Right renal pelvis (tissue), 4 donors: ENCODE measurements at regions not wholly inside any gene's neighbourhood (a gene's known extent, or its start where the extent isn't known, plus 50 kb on each side); places are given as distances from the start of the nearest gene placed in this dataset.
A peak's percentile ranks its signal among the peaks of the same experiment; 100 is the strongest.

Experiments used
- DNase-seq, 4 donors: peaks; one replicate each; pipeline ENCODE4 v3.0.0-alpha.2; 2013; ENCODE audit warnings: low read depth in 4 of 4, low spot score in 3 of 4, missing footprints in 1 of 4

- peak in 3 of 4 donors; percentile 31 to 58 (median 56) for DNase-seq
These were observed 672.9 kb downstream of the NR2F1-AS1 start for GRCh38 chr5:92907938-92908606.

- DNase-seq = no peak
These were observed 674.1 kb downstream of the NR2F1-AS1 start for GRCh38 chr5:92906798-92907376.

DNA sequence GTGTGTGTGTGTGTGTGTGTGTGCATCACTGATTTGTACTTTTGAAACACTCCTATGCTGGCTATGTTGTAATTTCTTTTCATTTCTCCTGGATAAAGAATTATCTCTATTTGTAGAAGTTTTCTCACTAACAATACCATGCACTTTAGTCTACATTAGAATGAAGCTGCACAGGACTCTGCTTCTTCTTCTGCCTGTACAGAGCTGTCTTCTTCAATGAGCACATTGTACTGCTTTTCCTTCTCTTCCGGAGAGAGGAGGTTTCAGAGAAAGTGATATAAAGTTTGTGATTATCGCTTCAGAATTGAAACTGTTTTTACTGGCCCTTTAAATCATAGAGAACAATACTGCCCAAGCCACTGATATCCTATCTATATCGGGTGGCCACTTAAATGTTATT, 677.0 kb downstream of the NR2F1-AS1 start:
- no peak for DNase-seq

GRCh38 chr5:92899611-92900010, 681.4 kb downstream of the NR2F1-AS1 start:
- no peak for DNase-seq

DNA sequence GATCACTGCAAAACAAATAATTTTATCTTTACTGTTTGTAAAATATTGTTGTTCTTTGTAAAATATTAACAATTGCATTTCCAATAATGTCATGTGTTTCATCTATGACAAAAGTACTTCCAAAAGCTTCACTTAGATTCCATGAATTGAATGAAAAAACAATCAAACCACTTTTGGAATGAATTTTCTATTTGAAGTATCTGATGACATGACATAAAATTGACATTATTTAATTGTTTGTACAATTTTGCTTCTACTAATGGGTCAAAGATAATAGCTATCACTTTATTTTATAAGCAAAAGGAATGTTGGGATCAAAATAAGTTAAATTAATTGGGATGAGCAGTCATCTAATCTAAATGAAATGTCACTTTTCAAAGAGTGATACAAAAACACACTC, 684.3 kb downstream of the NR2F1-AS1 start:
- no peak for DNase-seq

DNA sequence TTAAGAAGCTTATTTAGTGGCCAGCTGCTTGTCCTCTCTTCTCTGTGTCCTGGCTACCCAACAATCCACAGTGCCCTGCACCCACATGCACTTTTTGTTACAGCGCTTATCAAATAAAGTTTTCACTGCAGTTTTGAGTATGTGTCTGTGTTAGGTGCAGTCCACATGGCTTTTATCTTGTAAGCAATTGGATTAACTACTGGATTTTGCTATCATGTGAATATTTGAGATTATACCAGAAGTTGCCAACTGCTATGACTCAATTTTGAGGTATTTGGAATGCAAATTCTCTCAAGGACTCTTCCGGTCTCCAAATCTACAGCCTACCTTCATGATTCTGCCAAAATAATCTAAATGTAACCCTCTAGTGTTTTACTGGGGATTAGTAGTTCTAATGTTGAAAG, 690.2 kb downstream of the NR2F1-AS1 start:
- no peak for DNase-seq

- DNase-seq = no peak
These were observed 691.9 kb downstream of the NR2F1-AS1 start for GRCh38 chr5:92889140-92889539.

- DNase-seq = no peak
These were observed 693.8 kb downstream of the NR2F1-AS1 start for GRCh38 chr5:92887254-92887653.

GRCh38 chr5:92886751-92887150, 694.3 kb downstream of the NR2F1-AS1 start:
- DNase-seq = no peak

- DNase-seq = no peak
These were observed 695.1 kb downstream of the NR2F1-AS1 start for GRCh38 chr5:92885950-92886349.

GRCh38 chr5:92884469-92884868, 696.5 kb downstream of the NR2F1-AS1 start:
- DNase-seq = no peak

DNA sequence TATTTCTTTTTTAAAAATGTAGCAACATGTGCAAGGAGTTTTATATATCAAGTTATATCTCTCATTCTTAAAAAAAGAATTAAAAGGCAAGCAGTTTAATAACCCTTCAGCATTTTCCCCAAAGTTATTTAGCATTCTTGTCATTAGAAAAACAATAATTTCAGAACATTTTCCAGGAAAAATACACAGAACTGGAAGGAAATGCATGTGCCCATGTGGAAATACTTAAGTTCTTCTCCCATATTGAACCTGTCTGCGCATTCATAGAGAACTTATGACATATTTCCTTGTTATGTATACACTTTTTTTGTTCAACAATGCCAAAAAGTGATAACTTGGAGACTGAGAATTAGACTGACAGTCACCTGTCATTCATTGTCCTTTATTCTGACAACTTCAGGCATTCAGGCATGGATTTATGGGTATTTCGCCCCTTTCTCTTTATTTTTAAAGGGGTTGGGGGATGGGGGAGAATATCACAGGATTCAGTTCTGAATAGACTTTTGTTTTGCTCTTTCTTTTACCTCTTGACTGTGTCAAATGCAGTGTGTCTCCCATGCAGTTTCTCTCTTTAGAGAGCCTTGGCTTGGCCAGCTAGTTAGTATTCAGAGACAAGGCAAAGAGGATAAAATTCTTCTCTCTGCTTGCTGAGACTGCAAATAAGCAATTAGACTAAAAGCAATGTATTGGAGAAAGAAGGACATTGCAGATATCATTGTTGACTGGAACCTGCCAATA, 701.0 kb downstream of the NR2F1-AS1 start:
- no peak for DNase-seq

- DNase-seq = no peak
These were observed 706.2 kb downstream of the NR2F1-AS1 start for GRCh38 chr5:92874790-92875189.

DNA sequence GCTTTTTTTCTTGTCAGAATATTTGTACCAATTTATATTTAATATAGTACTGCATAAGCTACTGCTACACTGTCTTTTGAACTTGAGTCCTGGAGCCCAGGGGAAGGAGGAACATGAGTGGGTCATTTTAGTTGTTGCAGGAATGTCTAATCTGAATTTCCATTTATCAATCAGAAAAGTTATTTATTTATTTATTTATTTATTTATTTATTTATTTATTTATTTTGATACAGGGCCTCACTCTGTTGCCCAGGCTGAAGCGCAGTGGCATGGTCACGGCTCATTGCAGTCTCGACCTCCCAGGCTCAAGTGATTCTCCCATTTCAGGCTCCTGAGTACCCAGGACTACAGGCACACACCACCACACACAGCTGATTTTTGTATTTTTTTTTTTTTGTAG, 712.6 kb downstream of the NR2F1-AS1 start:
- DNase-seq = no peak

DNA sequence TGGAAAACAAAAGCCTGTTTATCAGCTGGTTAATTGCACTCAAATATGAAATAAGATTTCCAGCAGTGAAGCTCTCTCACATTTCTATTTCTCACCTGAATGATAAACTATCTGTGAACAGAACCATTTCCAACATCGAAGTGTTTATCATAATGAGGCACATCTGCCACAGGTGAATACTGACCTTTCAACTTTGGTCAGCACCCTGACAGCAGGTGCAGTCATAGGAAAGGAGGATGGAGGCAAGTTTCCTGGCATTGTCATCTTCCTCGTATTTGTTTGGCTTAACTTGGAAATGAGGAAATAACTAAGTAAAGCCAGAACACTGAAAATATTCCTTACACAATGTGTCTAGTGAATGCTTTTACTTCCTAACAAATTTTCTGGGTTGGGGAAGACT, 716.4 kb downstream of the NR2F1-AS1 start:
- DNase-seq = no peak

DNA sequence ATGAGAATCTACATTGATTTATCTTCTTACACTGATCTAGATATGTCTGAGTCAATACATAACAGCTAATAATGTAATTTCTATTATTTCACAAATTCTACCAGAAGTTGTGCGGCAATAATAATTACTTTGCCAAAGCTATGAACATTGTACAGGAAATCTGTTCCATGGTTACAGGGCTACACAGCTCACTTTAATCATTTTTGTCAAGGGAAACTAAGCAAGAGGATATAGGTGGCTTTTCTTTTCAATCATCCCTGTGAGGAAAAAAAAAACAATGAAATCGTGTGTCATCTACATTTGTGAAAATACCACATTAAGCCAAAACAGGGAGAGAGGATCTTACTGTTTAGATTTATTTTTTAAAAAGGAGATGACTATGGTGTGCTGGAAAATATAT, 717.4 kb downstream of the NR2F1-AS1 start:
- no peak for DNase-seq

- DNase-seq = no peak
These were observed 719.3 kb downstream of the NR2F1-AS1 start for GRCh38 chr5:92861531-92862285.

- no peak for DNase-seq
These were observed 721.0 kb downstream of the NR2F1-AS1 start for GRCh38 chr5:92860061-92860460.

DNA sequence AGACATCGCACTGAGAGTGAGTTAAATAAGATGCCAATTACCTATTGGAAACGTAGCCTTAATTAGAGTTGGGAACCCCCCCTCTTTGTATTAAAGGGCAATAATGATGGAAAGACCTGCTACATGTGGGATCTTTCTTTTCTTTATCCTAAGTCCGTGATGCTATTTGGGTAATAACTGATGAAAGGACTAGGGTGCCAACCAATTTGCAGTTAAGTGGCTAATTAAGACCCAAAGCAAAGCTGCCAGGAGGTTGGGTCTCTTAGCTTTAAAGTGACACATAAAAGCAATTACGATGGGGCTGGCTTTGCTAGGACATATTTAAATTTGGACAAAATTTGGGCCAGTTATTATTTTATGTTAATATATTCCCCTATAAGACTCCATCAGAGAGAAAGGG, 728.8 kb downstream of the NR2F1-AS1 start:
- no peak for DNase-seq

DNA sequence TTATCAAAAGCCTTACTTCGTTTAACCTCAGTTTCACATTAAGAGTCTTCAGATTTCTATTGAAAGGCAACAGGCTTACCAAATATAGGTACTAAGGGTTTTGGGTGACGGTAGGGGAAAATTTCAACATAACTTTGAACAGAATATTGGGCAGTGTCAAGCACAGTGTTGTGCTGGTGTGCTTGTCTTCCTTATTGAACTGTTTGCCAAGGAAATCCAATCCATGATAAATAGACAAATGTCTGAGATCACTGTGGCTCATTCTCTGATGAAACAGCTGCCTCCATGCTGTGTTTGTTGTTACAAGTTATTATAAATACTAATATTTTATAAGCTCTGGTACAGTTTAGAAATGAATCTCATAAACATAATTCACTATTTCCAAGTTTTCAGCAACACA, 730.1 kb downstream of the NR2F1-AS1 start:
- DNase-seq = no peak

GRCh38 chr5:92849756-92850155, 731.3 kb downstream of the NR2F1-AS1 start:
- no peak for DNase-seq
